SKM-1 (cell line): ENCODE measurements at regions not wholly inside any gene's neighbourhood (a gene's known extent, or its start where the extent isn't known, plus 50 kb on each side); places are given as distances from the start of the nearest gene placed in this dataset.

Source experiments
- DNase-seq: peaks from one replicate; lab custom pipeline; 2025; ENCODE audit not compliant: unreplicated experiment; lab: John Stamatoyannopoulos, UW

DNA sequence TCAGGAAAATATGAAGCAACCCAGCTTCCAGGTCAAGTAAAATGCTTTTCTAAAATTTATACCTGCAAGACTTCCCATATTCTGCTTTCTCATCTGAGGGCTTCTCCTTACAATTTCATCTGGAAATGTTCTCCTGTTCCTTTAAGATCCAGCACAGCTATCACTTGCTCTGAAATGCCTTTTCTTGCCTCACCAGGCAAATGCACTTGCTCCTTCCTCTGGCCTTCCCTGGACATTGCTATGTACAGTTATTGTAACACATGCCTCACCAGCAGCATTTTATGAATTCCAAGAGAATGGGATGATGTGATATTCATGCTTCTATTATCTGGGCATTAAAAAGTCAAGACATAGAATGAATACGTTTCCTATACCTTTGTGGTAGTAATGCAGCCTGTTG is 842.1 kb upstream of the INTU start:
- DNase-seq: no peak

DNA sequence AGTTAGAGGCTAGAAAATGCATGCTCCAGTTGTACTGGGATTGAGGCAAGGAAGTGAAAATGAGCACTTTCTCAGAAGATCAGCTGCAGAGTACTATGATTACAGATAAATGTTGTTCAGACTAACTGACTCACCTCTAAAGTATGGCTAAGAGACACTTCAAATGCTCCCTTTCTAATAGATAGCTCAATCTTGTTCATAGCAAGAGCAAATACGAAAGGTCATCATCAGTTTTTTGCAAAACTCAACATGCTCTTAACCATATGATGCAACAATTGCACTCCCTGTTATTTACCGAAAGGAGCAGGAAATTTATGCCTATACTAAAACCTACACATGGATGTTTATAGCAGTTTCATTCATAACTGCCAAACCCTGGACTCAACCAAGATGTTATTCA is 838.4 kb upstream of the INTU start:
- DNase-seq: no peak

DNA sequence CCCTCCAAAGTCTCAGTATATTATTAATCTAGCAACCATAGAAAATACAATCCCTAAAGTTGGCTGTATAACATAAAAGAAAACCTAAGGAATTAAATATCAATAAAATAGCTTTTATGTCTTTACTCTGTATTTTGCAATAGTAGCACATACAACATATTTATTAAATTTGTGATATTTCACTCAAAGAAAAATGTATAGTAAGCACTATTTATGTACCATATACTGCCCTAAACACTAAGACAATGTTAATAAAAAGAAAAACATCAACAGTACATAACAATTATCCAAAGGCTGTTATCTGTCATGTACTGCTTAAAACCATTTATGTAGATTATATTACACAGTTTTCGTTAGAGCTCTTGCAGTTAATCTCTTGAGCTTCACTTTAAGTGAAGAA is 834.5 kb upstream of the INTU start:
- no peak for DNase-seq

DNA sequence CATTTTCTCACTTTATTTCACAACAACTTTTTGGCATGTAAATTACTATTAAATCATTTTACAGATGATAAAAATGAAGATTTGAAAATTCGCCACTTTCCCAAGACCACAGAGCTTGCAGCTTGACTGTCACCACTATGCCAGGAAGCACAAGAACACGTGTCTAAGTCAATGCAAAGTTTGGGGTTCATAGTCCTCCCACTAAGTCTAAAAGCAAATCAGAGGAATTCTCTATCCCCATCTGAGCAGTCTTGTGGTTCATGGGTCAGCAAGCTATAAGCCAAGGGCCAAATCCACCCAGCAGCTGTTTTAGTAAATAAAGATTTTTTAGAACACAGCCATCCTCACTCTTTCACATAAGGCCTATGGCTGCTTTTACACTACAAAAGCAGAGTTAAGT is 833.3 kb upstream of the INTU start:
- DNase-seq: no peak

DNA sequence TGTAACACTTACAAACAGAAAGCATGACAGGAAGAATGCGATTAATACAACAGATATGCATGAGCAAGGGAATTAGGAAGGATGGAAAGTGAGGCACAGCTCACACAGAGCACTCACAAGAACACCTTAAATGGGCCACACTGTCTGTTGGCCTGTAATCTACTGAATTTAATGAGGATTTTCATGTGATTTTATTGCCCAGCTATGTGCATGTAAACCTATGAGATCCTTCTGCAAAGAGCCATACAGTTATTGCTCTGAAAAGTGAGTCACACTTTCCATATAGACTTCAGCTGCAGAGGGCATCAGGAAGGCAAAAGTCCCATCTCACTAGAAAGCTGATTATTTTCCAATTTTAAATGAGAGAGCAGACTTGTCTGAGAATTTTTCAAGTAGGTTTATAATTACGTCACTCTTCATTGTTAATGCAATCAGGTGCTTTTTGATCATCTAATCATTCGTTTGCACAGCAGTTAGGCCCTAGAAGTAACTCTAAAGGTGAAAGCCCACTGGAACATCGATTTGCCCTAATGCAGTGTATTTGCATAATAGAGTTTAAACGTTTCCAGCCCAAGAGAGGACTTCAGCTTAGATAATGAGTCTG is 832.7 kb upstream of the INTU start:
- DNase-seq: no peak

DNA sequence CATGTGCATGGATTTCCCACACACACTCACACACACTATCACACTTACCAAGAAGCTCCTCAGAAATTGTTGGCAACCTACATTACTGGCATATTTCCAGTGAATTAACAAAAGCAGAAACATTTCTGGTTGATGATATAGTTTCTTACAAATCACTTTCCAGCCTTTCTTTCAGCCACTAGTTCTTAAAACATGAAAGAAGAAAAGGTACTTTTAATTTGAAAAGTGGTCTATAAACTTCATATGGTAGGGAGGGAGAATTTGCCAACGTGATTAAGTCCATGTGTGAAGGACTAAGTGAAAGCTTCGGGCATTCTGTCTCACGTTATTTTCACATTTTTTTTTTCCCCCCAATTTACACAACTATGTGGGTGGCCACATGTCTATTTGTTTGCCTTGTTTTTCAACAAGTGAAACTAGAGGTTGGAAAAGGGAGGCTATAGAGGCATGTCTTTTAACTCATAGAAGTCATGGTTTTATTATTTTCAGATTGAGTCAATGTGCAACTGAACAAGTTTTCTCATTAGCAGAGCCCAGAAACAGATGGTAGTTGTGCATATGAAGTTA is 832.1 kb upstream of the INTU start:
- DNase-seq: no peak

DNA sequence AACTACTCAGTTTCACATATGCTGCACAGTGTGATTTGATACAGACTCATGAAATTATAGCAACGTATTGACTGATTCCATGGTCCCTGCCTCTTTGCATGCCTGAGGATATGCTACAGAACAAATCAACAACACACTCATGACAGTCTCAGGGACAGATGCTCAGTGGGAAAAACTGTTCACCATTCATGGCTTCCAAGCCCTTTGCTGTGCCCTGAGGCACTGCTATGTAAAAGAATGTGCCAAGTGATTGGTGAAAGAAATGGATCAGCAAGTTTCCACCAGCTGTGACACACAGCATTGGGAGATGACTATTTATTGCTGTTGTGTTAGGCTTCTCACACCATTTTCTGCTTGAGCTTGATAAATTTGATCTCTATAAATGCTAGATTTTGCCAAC is 825.6 kb upstream of the INTU start:
- DNase-seq: no peak

DNA sequence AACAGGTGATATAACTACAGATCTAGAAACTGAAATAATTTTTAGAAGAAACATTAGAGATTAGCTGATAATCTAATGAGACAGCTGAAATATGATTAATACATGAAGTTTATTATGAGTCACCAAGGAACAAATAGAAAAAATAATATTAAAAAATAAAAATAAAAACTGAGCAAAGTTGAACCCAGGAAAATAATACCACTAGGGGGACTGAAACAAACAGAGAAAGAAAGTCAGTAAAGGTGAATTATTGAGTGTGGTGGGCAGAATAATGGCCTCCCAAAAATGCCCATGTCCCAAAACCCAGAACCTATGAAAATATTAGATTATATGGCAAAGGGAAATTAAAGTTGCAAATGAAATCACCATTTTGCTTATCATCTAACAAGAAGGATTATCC is 820.7 kb upstream of the INTU start:
- no peak for DNase-seq

DNA sequence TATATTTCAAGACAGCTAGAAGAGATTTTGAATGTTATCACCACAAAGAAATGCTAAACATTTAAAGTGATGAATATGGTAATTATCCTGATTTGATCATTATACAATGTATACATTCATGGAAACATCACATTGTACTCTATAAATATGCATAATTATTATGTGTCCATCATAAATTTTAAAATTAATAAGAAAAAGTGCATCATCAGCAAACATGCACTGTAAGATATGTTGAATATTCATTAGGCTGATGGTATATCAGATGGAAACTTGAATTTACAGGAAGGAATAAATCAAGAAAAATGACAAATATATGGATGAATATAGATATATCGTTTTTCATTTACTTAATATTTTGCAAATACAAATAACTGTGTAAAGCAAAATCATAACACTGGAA is 812.1 kb upstream of the INTU start:
- DNase-seq: no peak

DNA sequence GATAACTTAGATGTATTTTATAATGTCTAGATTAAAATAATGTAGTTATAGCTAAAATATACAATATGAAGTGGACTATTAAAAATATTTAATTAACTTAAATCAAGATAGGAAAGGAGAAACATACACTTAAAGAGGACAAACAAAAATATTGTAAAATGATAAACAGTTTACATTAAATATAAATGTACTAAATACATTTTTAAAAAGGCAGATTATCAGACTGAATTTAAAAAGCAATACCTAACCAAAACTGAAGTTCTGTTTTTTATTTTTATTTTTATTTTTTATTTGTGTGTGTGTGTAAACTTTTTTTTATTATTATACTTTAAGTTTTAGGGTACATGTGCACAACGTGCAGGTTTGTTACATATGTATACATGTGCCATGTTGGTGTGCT is 811.6 kb upstream of the INTU start:
- no peak for DNase-seq

DNA sequence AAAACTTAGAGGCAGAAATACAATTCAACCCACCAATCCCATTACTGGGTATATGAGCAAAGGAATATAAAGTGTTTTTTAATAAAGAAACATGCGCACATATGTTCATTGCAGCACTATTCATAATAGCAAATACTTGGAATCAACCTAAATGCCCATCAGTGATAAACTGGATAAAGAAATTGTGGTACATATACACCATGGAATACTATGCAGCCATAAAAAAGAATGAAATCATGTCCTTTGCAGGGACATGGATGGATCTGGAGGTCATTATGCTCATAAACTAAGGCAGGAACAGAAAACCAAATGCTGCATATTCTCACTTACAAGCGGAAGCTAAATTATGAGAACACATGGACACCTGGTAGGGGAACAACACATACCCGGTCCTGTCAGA is 807.7 kb upstream of the INTU start:
- no peak for DNase-seq

DNA sequence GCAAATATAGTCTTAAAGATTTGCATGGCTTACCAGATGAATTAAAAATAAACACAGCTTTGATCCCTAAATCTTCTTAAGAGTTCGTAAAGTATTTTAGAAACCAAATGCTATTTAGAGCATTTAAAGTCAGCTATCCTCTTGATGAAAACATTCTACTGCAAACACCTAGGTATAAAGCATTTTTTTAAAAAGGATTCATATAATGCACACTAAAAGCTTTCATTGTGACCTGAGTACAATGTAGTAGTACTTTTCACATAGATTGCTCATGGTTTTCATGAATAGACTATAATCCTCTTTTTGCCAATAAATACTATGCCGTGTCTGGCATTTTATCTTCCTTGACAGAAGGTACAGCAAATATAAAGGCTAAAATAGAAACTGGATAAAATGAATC is 805.1 kb upstream of the INTU start:
- DNase-seq: no peak

DNA sequence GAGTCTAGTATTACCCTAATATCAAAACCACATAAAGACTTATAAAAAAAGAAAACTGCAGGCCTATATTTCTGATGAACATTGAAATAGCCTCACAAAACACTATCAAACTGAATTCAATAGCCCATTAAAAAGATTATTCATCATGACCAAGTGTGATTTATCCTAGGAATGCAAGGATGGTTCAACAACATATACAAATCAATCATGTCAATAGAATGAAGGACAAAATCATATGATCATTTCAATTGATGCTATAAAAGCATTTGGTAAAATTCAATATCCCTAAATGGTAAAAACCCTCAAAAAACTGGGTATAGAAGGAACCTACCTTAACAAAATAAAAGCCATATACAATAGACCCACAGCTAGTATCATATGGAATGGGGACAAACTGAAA is 797.9 kb upstream of the INTU start:
- no peak for DNase-seq

DNA sequence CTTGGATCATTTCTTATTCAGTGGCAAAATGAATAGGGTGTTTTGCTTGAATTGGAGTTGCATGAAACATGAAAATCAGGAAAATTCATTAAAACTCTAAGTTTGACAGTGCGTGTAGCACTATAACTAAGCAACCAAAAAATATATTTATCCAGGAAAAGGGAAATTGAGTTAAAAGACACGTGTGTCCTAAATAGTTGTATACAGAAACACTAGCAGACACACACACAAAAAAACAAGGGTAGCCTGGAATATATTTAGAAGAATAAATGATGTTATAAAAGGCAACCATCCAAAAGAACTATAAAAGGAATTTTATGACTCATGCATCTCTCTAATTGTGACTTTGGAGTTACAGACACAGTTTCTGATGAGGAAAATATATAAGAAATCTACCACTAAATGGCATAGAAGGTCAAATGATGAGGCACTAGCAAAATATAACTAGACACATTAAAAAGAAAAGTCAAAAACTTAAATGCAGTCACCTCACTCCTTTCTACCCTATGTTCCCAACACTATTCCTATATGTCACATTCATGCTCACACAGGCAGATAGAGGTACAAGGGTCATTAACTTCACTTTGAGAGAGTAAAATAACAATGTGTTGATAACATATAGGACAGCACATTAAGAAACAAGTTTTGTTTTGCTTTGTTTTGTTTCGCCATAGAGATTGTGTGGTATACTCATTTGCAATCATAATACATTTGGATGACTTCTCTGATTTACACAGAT is 793.6 kb upstream of the INTU start:
- DNase-seq: no peak

DNA sequence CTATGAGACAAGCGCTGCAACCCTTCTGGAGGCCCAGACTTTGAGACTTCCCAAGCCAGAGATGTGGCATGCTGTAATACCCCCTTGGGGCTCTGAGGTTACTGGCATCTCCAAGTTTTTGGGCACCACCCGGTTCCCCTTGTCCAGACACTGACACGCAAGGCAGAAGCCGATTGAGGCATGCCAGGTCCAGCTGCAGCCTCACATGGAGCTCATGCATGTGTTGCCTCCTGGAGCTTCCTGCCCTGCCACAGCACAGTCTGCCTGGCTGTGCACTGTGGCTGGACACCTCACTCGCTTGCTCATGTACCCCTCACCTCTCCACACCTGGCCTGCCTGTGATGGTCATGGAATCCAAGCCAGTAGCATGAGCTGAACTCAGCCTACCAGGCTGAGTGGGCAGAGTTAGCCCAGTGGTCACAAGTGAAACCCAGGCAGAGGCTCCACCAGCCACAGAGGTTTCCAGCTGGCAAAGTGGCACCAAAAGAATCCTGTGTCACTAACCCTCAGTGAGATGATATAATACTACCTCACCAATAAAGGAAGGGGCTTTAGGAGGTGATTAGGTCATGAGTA is 789.2 kb upstream of the INTU start:
- DNase-seq: no peak

DNA sequence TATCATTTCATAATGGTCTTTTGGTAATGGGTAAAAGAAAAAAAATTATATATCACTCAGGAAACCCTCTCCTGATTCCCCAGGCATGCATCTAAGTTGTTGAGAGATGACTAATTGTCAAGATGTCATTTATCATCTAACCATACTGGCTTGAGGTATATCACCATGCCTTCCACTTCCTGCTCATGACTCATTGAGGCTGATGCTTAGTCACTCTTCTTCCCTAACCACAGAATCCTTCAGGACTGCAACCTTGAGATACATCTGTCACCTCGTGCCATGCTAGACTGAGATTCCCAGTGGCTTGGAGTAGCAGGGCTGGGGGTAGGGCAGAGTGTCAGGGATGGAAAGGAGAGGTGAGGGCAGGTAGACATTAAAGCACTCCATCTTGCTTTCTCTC is 782.5 kb upstream of the INTU start:
- peak; percentile 1 for DNase-seq

DNA sequence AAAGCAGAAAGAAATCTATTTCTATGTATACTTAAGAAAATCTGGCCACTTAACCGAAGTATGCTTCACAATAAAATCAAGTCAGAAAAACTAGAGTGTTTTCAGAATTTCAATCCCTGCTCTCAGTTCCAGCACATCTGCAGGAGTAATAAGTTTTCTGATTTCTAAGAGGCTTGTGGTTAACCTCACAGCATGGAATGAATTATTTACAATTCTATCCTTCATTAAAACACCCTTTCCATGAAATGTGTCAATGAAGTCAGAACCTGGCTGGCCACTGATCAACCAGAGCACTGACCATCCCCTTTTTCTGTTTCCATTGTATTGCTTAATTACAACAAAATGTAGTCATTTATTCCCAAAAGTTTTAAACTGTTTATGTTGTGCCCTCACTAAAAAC is 781.4 kb upstream of the INTU start:
- no peak for DNase-seq

DNA sequence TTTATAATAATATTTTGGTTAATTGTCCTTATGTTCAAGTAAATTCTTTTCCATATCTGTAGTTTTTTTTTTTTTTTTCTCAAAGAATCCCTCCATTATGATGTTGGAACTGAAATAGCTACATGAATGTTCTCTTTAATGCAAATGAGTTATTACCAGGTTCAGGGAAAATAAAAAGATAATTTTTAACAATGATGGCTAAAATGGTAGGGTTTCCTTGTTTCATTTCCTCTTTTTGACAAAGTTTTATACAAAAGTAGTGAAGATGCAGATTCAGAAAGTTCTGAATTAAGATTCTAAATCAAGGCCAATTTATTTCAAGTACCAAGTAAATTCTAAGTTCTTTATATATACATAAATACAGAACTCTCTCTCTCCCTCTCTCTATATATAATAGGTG is 779.0 kb upstream of the INTU start:
- DNase-seq: no peak

DNA sequence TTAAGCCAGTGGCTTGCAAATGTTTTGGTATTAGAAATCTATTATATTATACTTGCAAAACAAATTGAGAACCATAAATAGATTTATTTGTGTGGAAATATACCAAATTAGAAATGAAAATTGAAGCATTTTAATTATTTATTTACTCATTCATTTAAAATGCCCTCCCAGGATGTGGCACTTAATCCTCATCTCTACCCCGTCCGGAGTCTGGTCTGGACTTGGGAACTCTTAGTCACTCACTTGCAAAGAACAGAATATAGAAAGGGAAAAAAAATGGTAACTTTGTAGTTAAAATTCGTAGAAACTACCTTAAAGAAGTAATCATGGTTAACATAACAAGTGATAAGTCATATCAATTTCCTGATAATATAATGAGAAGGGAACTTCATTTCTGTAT is 775.9 kb upstream of the INTU start:
- DNase-seq: no peak

DNA sequence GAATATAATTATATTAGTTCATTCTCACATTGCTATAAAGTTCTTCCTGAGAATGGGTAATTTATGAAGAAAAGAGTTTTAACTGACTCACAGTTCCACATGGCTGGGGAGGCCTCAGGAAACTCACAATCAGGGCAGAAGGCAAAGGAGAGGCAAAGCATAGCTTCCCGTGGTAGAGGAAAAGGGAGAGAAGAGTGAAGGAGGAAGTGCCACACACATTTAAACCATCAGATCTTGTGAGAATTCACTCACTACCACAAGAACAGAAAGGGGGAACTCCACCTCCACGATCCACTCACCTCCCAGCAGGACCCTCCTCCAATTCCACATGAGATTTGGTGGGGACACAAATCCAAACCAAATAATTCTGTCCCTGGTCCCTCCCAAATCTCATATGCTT is 773.4 kb upstream of the INTU start:
- DNase-seq: no peak

DNA sequence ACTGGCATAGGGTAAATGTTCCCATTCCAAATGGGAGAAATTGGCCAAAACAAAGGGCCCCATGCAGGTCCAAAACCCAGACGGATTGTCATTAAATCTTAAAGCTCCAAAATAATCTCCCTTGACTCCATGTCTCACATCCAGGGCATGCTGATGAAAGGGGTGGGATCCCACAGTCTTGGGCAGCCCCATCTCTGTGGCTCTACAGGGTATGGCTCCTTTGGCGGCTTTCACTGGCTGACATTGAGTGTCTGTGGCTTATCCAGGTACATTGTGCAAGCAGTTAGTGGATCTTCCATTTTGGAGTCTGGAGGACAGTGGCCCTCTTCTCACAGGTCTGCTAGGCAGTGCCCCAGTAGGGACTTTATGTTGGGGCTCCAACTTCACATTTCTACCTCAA is 772.9 kb upstream of the INTU start:
- no peak for DNase-seq

DNA sequence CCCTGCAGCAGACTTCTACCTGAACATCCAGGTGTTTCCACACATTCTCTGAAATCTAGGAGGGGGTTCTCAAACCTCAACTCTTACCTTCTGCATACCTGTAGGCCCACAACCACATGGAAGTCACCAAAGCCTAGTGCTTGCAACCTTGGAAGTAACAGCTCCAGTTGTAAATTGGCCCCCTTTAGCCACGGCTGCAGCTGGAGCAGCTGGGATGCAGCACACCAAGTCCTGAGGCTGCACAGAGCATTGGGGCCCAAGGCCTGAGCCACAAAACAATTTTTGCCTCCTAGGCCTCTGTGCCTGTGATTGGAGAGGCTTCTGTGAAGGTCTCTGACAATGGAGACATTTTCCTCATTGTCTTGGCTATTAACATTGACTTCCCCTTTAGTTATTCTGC is 772.4 kb upstream of the INTU start:
- no peak for DNase-seq

DNA sequence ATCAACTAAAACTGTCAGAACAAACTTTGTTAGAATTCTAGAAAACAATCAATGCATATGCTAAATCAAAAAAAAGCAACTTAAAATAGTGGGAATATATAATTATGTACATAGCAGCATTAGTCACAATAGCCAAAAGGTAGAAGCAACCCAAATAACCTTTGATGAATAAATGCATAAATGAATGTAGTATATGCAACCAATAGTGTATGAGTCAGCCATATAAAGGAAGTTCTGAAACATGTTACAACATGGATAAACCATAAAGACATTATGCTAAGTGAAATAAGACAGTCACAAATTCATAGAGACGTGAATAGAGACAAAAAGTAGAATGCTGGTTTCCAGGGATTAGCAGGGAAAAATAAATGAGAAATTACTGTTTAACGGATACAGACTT is 762.8 kb upstream of the INTU start:
- DNase-seq: no peak
